H1 (cell line): ENCODE measurements at regions not wholly inside any gene's neighbourhood (a gene's known extent, or its start where the extent isn't known, plus 50 kb on each side); places are given as distances from the start of the nearest gene placed in this dataset.

Source experiments
- CTCF ChIA-PET: fragments of 300-600 bp; sonication (Branson Sonifier 250); formaldehyde crosslinking; loops from one replicate; lab custom pipeline; 2021; ENCODE audit not compliant: partially characterized antibody; lab: Charles Lee
- POLR2A ChIA-PET: fragments of 300-600 bp; sonication (Branson Sonifier 250); formaldehyde crosslinking; loops from one replicate; lab custom pipeline; 2021; ENCODE audit warnings: inconsistent platforms; ENCODE audit not compliant: partially characterized antibody; lab: Charles Lee
- DNase-seq, 2 experiments: peaks; one replicate each; pipeline versions ENCODE4 v3.0.0 to v3.0.0-alpha.2; 2010 to 2022; ENCODE audit warnings: low spot score in 2 of 2, low read depth in 1 of 2, mixed read lengths in 1 of 2
- FAIRE-seq: peaks from 2 replicates; lab custom pipeline; 2011; peaks lifted over from hg19 to GRCh38; lab: Jason Lieb, UNC
- H2AFZ ChIP-seq: 2 replicates; pipeline ENCODE4 v1.8.1; 2012; ENCODE audit warnings: low read length, inconsistent platforms
- H2AK5ac ChIP-seq: 2 replicates; pipeline ENCODE4 v1.6.1; 2013; ENCODE audit warnings: low read depth, low read length
- H2BK120ac ChIP-seq: replicated peaks from 2 replicates; pipeline ENCODE3; 2013; ENCODE audit warnings: low read depth, low read length, inconsistent platforms
- H2BK12ac ChIP-seq: 2 replicates; pipeline ENCODE4 v1.6.1; 2013; ENCODE audit warnings: low read depth, low read length
- H2BK15ac ChIP-seq: 2 replicates; pipeline ENCODE4 v1.6.1; 2013; ENCODE audit warnings: low read length
- H2BK20ac ChIP-seq: 2 replicates; pipeline ENCODE4 v1.6.1; 2013; ENCODE audit warnings: low read length
- H2BK5ac ChIP-seq: 2 replicates; pipeline ENCODE4 v1.6.1; 2013; ENCODE audit warnings: low read depth, low read length
- H3K14ac ChIP-seq: 2 replicates; pipeline ENCODE4 v1.6.1; 2013; ENCODE audit warnings: inconsistent platforms; ENCODE audit not compliant: insufficient read length
- H3K18ac ChIP-seq: 2 replicates; pipeline ENCODE4 v1.6.1; 2013; ENCODE audit warnings: low read length; ENCODE audit errors: extremely low read depth
- H3K23ac ChIP-seq: 2 replicates; pipeline ENCODE4 v1.6.1; 2013; ENCODE audit warnings: inconsistent platforms; ENCODE audit not compliant: insufficient read length
- H3K23me2 ChIP-seq: 2 replicates; pipeline ENCODE4 v1.6.1; 2013; ENCODE audit warnings: low read depth, low read length
- H3K27ac ChIP-seq: 2 replicates; pipeline ENCODE4 v1.6.1; 2011; ENCODE audit warnings: low read depth, low read length, inconsistent platforms
- H3K27me3 ChIP-seq, 4 experiments: replicated peaks in 1 of 4; 1 replicate in 1 of 4; 2 replicates in 3 of 4; pipeline versions ENCODE4 v1.6.1 to v1.8.1; 2011 to 2013; ENCODE audit warnings: low read length in 3 of 4, mild to moderate bottlenecking in 3 of 4, inconsistent platforms in 2 of 4, mixed read lengths in 2 of 4, moderate library complexity in 1 of 4; ENCODE audit not compliant: control insufficient read depth in 3 of 4, insufficient read depth in 3 of 4; ENCODE audit errors: extremely low read depth in 1 of 4
- H3K36me3 ChIP-seq, 4 experiments: 2 replicates each; pipeline versions ENCODE4 v1.6.1 to v1.8.1; 2011 to 2013; ENCODE audit warnings: mild to moderate bottlenecking in 4 of 4, low read length in 3 of 4, moderate library complexity in 2 of 4, control low read depth in 1 of 4, inconsistent platforms in 1 of 4; ENCODE audit not compliant: insufficient read depth in 4 of 4, control insufficient read depth in 2 of 4
- H3K4ac ChIP-seq: replicated peaks from 2 replicates; pipeline ENCODE3; 2013; ENCODE audit warnings: low read length, low read depth, mixed read lengths, inconsistent platforms; ENCODE audit not compliant: insufficient read length
- H3K4me1 ChIP-seq, 4 experiments: replicated peaks in 1 of 4; 1 replicate in 1 of 4; 2 replicates in 3 of 4; pipeline versions ENCODE4 v1.6.1 to v1.8.1; 2011 to 2013; ENCODE audit warnings: low read length in 3 of 4, inconsistent platforms in 2 of 4, mixed read lengths in 1 of 4; ENCODE audit not compliant: insufficient read depth in 4 of 4, control insufficient read depth in 3 of 4
- H3K4me2 ChIP-seq, 2 experiments: 2 replicates each; pipeline versions ENCODE4 v1.6.1 to v1.8.1; 2011 to 2013; ENCODE audit warnings: low read depth in 2 of 2, low read length in 2 of 2, control low read depth in 1 of 2, inconsistent platforms in 1 of 2, mild to moderate bottlenecking in 1 of 2; ENCODE audit not compliant: insufficient read depth in 1 of 2
- H3K4me3 ChIP-seq, 4 experiments: fragments of 200-600, 300-600 bp in 1 of 4; sonication (generic), shearing (Covaris generic), sonication (Bioruptor Twin) in 1 of 4; 2 replicates each; pipeline versions ENCODE4 v1.5.1 to v1.8.1; 2011 to 2016; ENCODE audit warnings: low read length in 4 of 4, low read depth in 3 of 4, control low read depth in 2 of 4, inconsistent platforms in 2 of 4, mild to moderate bottlenecking in 2 of 4, mixed read lengths in 1 of 4, moderate library complexity in 1 of 4; ENCODE audit not compliant: insufficient read depth in 2 of 4; ENCODE audit errors: extremely low read depth in 1 of 4
- H3K56ac ChIP-seq: replicated peaks from 2 replicates; pipeline ENCODE3; 2013; ENCODE audit warnings: low read depth, mild to moderate bottlenecking, mixed read lengths, low read length, inconsistent platforms; ENCODE audit not compliant: insufficient read length
- H3K79me1 ChIP-seq: 2 replicates; pipeline ENCODE4 v1.6.1; 2013; ENCODE audit warnings: low read depth, low read length, control low read depth
- H3K79me2 ChIP-seq, 2 experiments: 2 replicates each; pipeline versions ENCODE4 v1.6.1 to v1.8.1; 2012 to 2013; ENCODE audit warnings: low read length in 2 of 2, mild to moderate bottlenecking in 2 of 2, inconsistent platforms in 1 of 2; ENCODE audit not compliant: insufficient read depth in 2 of 2, control insufficient read depth in 1 of 2
- H3K9ac ChIP-seq, 4 experiments: replicated peaks in 1 of 4; 1 replicate in 1 of 4; 2 replicates in 3 of 4; pipeline versions ENCODE4 v1.6.1 to v1.8.1; 2011 to 2013; ENCODE audit warnings: low read depth in 3 of 4, low read length in 3 of 4, control low read depth in 2 of 4, mild to moderate bottlenecking in 2 of 4, moderate library complexity in 2 of 4, inconsistent platforms in 1 of 4; ENCODE audit errors: extremely low read depth in 1 of 4
- H3K9me3 ChIP-seq, 2 experiments: 2 replicates each; pipeline versions ENCODE4 v1.6.1 to v1.8.1; 2012 to 2013; ENCODE audit warnings: mild to moderate bottlenecking in 2 of 2, moderate library complexity in 2 of 2, control low read depth in 1 of 2, inconsistent platforms in 1 of 2, low read depth in 1 of 2, low read length in 1 of 2, mixed read lengths in 1 of 2; ENCODE audit not compliant: insufficient read depth in 2 of 2
- H4K20me1 ChIP-seq, 2 experiments: replicated peaks in 1 of 2; 2 replicates each; pipeline versions ENCODE3 to v1.8.1; 2011 to 2013; ENCODE audit warnings: inconsistent platforms in 2 of 2, low read length in 2 of 2, mild to moderate bottlenecking in 1 of 2; ENCODE audit not compliant: insufficient read depth in 2 of 2, control insufficient read depth in 1 of 2
- H4K5ac ChIP-seq: 2 replicates; pipeline ENCODE4 v1.6.1; 2013; ENCODE audit warnings: low read length, low read depth, mixed read lengths, inconsistent platforms; ENCODE audit not compliant: insufficient read length
- H4K8ac ChIP-seq: 2 replicates; pipeline ENCODE4 v1.8.0; 2013; ENCODE audit warnings: mild to moderate bottlenecking, moderate library complexity, low read length, inconsistent platforms; ENCODE audit not compliant: insufficient read depth; ENCODE audit errors: extremely low read depth
- H4K91ac ChIP-seq: replicated peaks from 2 replicates; pipeline ENCODE3; 2013; ENCODE audit warnings: low read length, mixed read lengths, inconsistent platforms; ENCODE audit not compliant: insufficient read length
- ASH2L ChIP-seq: fragments of 200-600, 300-600 bp; sonication (generic); IDR thresholded peaks from one replicate; pipeline ENCODE4 v1.7.1; 2017; ENCODE audit warnings: low read length
- EZH2 ChIP-seq: fragments of 200-600 bp; sonication (generic); IDR thresholded peaks from 2 replicates; pipeline ENCODE4 v1.7.1; 2012; ENCODE audit warnings: low read depth, mild to moderate bottlenecking, moderate library complexity, low read length, inconsistent platforms; ENCODE audit not compliant: severe bottlenecking
- KDM1A ChIP-seq: fragments of 200-600, 300-600 bp; sonication (generic); IDR thresholded peaks from 2 replicates; pipeline ENCODE4 v1.7.1; 2016; ENCODE audit warnings: mild to moderate bottlenecking, low read length, borderline replicate concordance
- SP4 ChIP-seq: IDR thresholded peaks from 2 replicates; pipeline ENCODE4 v1.6.1; 2012; ENCODE audit warnings: low read length, inconsistent platforms
- SUZ12 ChIP-seq: fragments of 200-600 bp; sonication (generic); IDR thresholded peaks from 2 replicates; pipeline ENCODE4 v1.6.1; 2012; ENCODE audit warnings: mild to moderate bottlenecking, inconsistent platforms, low read length, moderate library complexity, mixed read lengths
- TBP ChIP-seq: IDR thresholded peaks from 2 replicates; pipeline ENCODE4 v1.6.1; 2011; ENCODE audit warnings: low read depth, low read length, improper control_type of control experiment
- WGBS, 2 experiments: shearing (Covaris generic) in 1 of 2; methylation state at CpG; one replicate each; pipeline versions ENCODE4 v1.1.6 to v1.1.7; 2013 to 2015; ENCODE audit warnings: low lambda C conversion rate in 2 of 2, mixed read lengths in 2 of 2, inconsistent platforms in 1 of 2, low coverage in 1 of 2, missing lambda C conversion rate in 1 of 2; ENCODE audit not compliant: insufficient replicate concordance in 2 of 2, insufficient coverage in 1 of 2, insufficient read length in 1 of 2; ENCODE audit errors: extremely low coverage in 1 of 2, missing lambda C conversion rate in 1 of 2; 5-methylcytosine and 5-hydroxymethylcytosine counted together

- no peak for FAIRE-seq
- 89% methylated on average over 8 of the region's 8 CpGs; no CpG with 5 or more reads in 1 of the 2 experiments for WGBS, 2 experiments
Measured at GRCh38 chr10:3474266-3474665, 301.7 kb upstream of the PITRM1 start.

More at GRCh38 chr10:3474266-3474665, 301.7 kb upstream of the PITRM1 start:
- H2AFZ ChIP-seq, result no peak overlapping the region
- no peak overlapping the region for H2BK15ac ChIP-seq
- no peak for DNase-seq
- no peak overlapping the region for H4K91ac ChIP-seq
- ChIA-PET CTCF (no interaction called here), POLR2A (no interaction called here)
- H3K79me1 ChIP-seq, result no peaks in the 10 kb centered on the region; the same call in 1 of the 2 replicates
- no peak overlapping the region for H2BK12ac ChIP-seq
- no peaks in the 10 kb centered on the region for H4K20me1 ChIP-seq
- no peak overlapping the region for H3K4ac ChIP-seq
- no peaks in the 10 kb centered on the region for H3K36me3 ChIP-seq
- no peak overlapping the region for H3K27ac ChIP-seq
- no peaks in the 10 kb centered on the region for H3K79me2 ChIP-seq
- no peak overlapping the region for H2BK120ac ChIP-seq
- no peaks in the 10 kb centered on the region for H3K23me2 ChIP-seq
- no peak overlapping the region for H3K14ac ChIP-seq
- no peak overlapping the region for H2AK5ac ChIP-seq
- H3K9ac ChIP-seq, result no peak overlapping the region
- H2BK5ac ChIP-seq, result no peak overlapping the region
- H3K18ac ChIP-seq, result no peak overlapping the region
- TF ChIP-seq EZH2, result no peak
- TF ChIP-seq KDM1A, result no peak
- TF ChIP-seq ASH2L, result no peak
- no peak for TF ChIP-seq SP4
- no peak for TF ChIP-seq TBP
- TF ChIP-seq SUZ12, result no peak
- H3K4me3 ChIP-seq, result no peak overlapping the region
- no peak overlapping the region for H3K23ac ChIP-seq
- no peak overlapping the region for H2BK20ac ChIP-seq
- H4K8ac ChIP-seq, result no peak overlapping the region
- H4K5ac ChIP-seq, result no peak overlapping the region
- peaks cover 0 to 2% (median 0%) of the 10 kb centered on the region in 4 experiments; a peak in 2 of 7 replicates for H3K4me1 ChIP-seq
- H3K9me3 ChIP-seq, result no peaks in the 10 kb centered on the region
- H3K56ac ChIP-seq, result no peak overlapping the region
- no peak overlapping the region for H3K4me2 ChIP-seq
- H3K27me3 ChIP-seq, result no peaks in the 10 kb centered on the region
